Middle frontal gyrus (tissue), 1 donor: ENCODE measurements at regions not wholly inside any gene's neighbourhood (a gene's known extent, or its start where the extent isn't known, plus 50 kb on each side); places are given as distances from the start of the nearest gene placed in this dataset.
"Not testable (repeated sequence)": the region's sequence is repeated elsewhere in the genome, so short reads cannot be mapped to it uniquely, and the experiment has no call there.

ENCODE experiments used
- DNase-seq: peaks from one replicate; pipeline ENCODE4 v3.0.0-alpha.2; 2015; ENCODE audit warnings: low spot score; ENCODE audit errors: extremely low spot score

DNA sequence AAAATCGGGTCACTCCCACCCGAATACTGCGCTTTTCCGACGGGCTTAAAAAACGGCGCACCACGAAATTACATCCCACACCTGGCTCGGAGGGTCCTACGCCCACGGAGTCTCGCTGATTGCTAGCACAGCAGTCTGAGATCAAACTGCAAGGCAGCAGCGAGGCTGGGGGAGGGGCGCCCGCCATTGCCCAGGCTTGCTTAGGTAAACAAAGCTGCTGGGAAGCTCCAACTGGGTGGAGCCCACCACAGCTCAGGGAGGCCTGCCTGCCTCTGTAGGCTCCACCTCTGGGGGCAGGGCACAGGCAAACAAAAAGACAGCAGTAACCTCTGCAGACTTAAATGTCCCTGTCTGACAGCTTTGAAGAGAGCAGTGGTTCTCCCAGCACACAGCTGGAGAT, 325.7 kb upstream of the PIK3R1 start:
- not testable (repeated sequence) for DNase-seq

DNA sequence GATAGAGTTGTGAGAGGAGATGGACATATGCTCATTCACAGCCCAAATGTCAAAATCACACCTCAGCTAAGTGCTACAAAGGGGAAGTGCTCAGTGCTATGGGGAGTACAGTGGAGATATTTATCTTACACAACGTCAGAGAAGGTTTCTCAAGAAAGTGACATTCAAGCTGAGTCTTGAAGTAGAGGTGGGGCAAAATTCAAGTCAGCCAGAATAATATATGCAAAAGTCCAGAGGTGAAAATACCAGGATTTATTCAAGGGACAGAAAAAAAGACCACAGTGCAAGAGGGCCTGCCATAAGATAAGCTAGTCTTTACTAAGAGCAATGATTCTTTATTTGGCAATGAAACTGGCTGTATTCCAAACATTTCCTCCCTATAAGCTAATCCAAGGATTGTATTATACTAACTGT, 327.8 kb upstream of the PIK3R1 start:
- no peak for DNase-seq

DNA sequence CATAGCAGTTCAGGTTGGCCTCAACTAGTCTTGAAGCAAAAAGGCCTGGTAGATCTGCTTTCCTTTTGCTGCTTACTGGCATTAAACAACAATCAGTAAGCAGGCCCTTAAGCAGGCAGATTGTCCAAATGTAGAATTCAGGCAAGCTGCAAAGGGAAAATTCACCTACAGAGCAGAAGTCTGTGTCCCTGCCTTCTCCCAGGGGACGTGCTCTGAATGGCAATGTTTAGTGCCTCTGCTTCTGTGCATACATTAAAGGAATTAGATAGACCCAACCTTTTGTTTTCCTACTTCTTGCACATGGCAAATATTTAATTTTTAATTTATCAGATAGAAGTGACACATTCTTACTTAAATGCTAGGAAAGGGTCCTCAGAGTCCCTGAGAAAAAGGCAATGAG, 328.8 kb upstream of the PIK3R1 start:
- DNase-seq, result no peak

DNA sequence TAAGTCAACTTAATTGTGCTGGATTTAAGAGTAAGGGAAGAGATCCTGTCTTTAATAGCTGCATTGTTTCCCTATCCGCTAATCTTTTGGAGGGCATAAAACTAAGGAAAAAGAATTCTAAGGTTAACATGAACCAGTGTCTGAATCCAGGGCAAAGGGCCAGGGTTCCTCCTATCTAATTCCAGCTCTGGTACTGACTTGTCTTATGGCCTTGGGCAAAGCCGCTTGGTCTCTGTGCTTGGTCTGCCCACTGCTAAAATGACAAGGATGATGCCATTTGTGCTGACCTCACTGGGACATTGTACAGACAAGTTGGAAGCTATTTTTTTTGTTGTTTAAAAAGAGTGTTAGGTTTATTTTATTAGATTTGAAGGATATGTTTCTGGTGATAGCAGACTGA, 334.7 kb upstream of the PIK3R1 start:
- DNase-seq, result no peak

DNA sequence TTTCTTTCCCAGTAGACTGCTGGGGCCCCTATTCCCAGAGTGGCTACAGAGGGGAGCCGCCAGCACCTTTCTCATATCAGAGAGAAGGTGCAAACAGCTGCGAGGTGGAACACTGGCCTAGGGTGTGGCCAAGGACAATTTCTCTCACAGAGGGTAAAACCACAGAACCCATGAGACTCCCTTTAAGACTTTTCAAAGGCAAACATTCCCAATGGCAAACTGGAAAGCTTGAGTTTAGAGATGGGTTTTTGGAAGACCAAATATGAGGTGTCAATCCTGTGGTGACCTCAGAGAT, 335.1 kb upstream of the PIK3R1 start:
- DNase-seq, result no peak

DNA sequence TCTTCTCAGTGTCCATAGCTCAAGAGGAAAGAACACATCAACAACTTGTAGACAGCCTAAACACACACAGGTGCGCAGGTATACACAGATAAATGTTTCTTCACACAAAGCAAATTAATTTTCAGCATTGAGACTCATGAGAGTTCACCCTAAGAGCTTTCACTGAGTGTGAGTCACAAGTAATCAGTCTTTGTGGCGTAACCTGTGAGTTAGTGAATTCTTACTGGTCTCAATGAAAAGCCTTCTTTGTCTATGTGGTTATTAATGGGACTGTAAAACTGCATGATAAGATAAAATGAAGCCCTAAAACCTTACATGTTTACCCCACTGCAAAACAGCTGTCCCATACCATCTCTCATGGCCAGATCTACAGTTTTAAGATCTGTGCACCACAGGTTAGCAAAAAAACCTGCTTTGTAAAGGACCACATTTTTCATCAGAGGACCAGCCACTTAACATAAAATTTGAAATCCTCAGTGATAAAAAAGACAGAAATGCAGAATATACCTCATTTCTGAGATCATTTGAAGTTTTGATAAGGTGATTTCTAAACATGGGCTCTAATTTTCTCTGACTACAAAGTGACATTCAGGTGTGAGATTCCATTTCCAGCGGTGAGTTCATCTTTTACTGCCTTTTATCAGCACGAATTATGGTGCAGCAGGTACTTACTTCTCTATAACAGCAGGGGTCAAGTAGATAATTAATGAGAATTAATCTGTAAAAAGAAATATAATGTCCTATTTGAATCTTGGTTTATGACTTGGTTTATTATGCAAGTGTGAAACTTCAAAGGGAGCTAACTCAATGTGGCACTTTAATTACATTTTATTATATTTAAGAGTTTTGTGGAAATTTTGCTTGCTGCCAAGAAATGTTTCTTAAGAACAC, 335.7 kb upstream of the PIK3R1 start:
- DNase-seq, result no peak

DNA sequence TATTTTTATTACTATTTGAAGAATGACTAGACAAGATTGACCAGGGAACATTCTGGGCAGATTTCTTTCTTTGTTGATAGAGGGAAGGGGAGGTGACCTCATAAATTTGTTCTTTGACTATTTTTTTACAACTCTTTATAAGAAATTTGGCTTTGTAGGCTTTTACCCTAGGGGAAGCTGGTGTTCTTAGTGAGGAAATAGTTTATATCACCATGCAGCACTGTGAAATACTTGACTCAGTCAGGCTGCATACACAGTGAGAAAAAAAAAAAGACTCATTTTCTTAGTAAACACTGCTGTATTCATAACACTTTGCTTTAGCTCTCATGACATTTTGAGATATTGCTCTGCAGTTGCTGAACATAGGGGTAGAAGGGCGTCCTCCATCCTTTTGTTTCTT, 336.6 kb upstream of the PIK3R1 start:
- DNase-seq, result no peak

DNA sequence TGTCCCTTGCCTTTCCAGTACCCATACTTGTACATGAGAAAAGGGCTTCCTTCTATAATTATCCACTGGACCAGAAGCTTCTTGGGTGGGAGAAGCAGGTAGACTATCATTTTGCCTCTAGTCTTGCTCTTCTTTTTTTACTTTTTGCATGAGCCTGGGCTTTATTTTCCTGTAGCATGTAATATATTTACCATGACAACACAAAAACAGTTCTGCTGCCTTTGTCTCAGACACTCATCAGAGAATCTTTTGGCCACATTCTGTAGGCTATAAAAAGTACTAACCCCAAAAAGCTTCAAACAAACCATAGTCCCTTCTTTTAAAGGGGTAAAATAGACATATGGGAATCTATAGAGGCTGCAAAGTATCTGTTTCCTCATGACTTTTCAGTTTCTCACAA, 339.2 kb upstream of the PIK3R1 start:
- no peak for DNase-seq

DNA sequence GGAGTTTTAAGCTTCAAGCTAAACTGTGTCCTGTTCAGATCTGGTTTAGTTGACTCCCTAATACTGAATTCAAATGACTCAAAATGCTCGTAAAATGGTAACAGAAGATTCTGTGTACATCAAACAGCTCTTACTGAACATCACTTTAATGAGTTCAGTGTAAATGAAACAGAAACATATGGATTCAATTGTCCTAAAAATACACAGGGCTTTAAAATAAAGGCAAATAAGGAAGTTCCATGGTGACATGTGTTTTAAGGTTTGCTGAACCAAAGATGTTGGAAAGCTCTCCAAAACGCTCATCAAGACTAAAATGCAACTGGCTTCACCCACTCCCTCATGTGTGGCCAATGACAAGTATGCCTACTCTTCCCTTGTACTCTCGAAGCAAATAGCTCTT, 340.0 kb upstream of the PIK3R1 start:
- no peak for DNase-seq

DNA sequence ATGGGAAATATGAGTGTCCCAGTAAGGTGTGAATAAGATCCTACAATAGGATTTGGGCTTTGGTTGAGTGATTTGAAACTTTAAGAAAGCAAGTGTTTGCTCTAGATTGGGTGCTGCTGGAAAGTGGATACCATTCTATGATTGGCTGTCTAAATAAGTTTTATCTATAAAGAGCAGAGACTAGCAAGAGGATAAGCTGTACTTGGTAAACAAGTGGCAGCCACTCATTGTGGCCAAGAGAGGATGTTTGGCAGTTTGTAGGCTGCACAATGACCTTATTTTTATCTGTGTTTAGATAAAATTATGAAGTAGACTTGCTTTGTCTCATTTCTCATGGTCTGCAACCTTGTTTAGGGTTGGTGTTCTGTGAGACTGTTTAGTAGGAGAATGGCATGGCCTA, 341.6 kb upstream of the PIK3R1 start:
- no peak for DNase-seq

DNA sequence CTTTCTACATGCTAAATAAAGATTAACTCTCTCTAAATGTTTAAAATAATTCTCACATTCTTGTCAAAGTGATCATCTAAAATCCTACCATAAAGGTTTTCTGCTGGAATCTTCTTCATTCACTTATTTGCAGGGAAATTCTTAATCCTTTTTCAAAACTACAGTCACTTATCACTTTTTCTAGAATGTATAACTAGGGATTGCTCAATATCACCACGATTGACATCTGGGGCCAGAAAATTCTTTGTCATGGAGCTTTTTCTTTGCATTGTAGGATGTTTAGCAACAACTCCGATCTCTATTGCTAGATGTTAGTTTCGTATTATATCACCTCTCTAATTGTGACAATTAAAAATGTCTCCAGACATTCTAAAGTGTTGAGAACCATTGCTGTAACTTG, 344.9 kb upstream of the PIK3R1 start:
- no peak for DNase-seq

DNA sequence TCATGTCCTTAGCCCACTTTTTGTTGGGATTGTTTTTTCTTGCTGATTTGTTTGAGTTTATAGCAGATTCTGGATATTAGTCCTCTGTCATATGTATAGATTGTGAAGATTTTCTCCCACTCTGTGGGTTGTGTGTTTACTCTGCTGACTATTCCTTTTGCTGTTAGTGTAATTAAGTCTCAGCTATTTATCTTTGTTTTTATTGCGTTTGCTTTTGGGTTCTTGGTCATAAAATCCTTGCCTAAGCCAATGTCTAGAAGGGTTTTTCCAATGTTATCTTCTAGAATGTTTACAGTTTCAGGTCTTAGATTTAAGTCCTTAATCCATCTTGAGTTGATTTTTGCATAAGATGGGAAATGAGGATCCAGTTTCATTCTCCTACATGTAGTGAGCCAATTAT, 351.2 kb upstream of the PIK3R1 start:
- not testable (repeated sequence) for DNase-seq

DNA sequence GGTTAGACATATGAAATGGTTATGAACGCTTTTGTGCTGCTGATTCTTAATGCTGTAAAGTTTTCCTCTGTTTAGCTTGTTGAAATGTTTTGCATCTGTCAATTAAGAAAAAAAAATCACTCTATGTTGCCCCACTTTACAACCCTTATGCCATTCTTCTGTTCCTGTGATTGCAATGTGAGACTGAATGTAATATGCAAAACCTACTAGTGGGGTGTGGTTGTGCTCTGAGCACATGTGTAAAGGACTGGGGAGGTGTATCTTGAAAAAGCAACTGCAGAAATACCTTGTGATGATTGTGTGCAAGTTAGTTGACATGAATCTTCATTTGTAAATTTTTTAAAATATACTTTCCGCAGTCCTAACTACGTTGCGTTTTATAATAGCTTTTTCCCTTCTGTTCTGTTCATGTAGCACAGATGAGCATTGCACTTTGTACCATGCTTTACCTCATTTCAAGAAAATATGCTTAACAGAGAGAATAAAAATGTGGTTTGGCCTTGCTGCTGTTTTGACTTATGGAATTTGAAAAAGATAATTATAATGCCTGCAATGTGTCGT, 357.0 kb upstream of the PIK3R1 start:
- DNase-seq, result no peak

DNA sequence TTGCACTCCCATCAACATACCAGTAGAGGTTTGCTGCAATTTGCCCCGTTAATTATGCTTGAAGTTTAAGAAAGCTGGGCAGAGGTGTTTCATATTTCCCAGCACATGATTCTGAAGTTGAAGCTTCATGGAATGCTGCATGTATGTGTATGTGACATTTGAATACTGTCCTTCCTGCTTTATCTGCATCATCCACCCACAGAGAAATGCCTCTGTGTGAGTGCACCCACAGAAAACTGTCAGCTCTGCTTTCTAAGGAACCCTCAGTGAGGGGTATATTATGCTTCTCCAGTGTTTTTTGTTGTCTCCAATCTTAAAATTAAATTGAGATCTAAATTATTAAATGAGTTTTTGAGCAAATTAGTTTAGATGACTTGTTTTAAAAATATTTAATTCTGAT, 358.1 kb upstream of the PIK3R1 start:
- DNase-seq, result no peak

DNA sequence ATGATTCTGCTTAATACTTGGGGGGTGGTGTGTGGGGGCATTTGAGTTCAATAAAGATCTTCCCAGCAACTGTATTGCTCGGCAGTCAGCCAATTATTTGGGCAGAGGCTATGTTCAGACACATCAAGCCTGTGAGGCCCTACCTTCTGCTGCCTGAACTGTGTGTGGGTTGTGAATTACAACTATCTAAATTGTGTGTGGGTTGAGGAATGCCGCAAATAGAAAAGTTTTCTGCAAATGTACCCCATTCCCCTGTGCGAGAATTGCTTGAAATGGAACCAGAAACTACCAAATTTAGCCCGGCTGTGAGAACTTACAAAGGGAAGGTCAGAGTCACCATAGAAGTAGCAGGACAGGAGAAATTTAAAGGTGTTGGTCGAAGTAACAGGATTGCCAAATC, 360.0 kb upstream of the PIK3R1 start:
- DNase-seq, result no peak

DNA sequence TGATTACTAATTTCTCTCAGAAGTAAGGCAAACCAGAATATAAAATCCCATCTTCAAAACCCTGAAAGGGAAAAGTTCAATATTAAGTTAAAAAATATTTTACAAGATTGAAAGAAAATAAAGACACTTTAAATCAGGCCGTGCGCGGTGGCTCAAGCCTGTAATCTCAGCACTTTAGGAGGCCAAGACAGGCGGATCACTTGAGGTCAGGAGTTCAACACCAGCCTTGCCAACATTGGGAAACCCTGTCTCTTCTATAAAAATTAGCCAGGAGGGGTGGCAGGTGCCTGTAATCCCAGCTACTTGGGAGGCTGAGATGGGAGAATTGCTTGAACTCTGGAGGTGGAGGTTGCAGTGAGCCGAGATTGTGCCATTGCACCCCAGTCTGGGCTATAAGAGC, 364.6 kb upstream of the PIK3R1 start:
- DNase-seq, result not testable (repeated sequence)

DNA sequence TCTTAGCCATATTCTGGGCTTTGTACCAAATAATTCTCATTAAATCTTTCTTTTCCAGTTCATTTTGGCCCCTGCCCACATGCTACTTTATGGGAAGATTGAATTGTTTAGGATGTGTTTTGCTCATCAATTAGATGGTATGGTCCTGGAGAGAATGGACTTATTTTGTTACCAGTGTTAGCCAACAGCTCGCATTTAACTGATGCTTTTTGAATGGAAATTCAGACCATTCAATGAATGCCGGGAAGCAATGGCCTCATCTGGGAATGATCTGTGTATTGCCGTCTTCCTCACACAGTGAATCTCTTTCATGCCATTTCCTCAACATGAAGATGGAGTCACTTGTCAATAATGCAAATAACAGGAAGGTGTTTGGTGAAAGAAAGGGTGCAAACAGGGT, 370.6 kb upstream of the PIK3R1 start:
- DNase-seq, result no peak

DNA sequence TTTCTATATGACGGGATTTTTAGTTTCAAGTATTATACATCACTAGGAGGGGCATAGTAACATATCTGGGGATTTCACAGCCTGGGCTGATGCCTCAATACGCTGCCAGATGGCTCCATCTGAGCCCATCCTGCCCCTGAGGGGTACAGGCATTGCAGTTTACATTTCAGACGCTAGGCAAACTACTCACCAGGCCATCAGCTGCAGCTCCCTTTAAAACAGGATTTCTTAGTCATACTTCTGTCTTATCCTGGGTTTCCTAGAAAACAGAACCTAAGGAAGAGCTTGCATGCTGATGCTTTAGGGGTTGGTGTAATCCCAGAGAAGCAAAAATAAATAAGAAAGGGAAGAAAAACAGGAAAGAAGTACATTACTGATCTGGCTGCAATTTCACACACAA, 372.8 kb upstream of the PIK3R1 start:
- DNase-seq, result no peak

DNA sequence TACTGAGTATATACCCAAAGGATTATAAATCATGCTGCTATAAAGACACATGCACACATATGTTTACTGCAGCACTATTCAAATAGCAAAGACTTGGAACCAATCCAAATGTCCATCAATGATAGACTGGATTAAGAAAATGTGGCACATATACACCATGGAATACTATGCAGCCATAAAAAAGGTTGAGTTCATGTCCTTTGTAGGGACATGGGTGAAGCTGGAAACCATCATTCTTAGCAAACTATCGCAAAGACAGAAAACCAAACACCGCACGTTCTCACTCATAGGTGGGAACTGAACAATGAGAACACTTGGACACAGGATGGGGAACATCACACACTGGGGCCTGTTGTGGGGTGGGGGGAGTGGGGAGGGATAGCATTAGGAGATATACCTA, 378.3 kb upstream of the PIK3R1 start:
- DNase-seq, result not testable (repeated sequence)

DNA sequence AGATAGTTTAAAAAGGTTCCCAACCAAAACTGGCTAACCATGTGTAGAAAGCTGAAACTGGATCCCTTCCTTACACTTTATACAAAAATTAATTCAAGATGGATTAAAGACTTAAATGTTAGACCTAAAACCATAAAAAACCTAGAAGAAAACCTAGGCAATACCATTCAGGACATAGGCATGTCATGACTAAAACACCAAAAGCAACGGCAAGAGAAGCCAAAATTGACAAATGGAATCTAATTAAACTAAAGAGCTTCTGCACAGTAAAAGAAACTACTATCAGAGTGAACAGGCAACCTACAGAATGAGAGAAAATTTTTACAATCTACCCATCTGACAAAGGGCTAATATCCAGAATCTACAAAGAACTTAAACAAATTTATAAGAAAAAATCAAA, 379.1 kb upstream of the PIK3R1 start:
- DNase-seq, result not testable (repeated sequence)

DNA sequence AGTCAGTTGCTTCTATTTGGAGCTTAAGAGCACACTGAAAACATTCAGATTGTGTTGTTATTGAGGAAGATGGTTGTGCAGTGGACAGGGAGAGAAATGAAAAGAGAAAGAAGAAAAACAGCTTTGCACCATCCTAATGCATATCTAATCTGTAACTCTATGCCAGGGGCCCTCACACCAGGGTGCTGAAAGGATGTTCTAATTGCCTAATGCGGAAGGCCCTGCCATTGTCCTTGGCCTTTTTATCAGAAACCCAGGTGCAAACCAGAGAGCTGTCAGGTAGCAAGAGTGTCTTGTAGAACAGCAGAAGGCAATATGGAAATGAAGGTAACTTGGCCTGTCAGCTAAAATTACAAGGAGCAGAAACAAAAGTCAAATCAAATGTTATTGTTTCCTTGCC, 384.5 kb upstream of the PIK3R1 start:
- DNase-seq, result no peak

DNA sequence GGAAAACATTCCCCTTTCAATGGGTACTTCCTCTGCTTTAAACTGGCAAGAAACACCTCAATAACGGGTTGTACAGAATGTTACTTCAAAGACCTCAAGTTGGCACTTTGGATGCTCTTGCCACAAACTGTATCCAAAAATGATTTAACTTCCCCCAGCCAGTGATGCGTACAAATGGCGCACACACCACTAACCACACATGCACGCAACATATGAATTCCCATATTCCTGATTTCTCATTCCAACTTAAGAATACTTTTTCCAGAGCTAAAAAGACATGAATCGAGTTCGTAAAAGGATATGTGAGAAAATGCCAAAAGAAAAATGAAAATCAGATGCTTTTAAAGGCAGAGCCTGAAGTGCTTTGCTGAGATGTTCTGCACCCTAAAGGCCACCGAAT, 388.0 kb upstream of the PIK3R1 start:
- no peak for DNase-seq

DNA sequence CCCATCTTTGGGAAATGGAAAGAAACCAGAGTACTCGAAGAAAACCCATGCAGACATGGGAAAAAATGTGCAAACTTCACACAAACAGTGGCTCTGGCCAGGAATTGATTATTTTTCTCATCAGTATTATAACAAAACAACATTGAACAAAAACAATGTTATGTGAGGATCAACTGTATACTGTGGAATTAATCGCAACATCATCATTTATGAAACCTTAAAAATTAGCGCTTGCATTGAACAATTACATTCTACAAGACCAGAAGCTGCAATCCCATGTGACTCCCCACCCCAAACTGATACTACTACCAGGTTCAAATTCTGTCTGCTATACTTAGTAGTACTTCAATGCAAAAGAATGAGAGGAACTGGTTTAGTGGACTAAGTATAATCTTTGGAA, 390.7 kb upstream of the PIK3R1 start:
- DNase-seq, result no peak
